ENCODE measurements at regions not wholly inside any gene's neighbourhood (a gene's known extent, or its start where the extent isn't known, plus 50 kb on each side); places are given as distances from the start of the nearest gene placed in this dataset.

DNA sequence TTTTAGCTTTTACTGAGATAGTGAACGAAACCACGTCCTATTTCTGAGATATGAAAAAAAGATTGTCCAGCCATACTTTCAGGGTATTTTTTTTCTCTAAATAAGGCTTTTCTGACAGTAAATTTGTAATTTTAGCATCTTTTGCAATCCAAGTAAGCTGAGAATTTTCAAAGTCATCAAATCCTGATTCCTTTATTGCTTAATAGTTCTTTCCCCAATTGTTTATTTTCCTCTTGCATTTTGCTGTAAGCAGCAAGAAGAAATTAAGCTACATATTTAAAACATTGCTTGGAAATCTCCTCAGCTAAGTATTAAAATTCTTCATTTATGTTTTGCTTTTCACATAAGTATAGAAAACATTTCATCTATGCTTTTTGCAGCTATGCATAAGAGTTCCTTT, 493.3 kb upstream of the CCDC179 start:
- TF ChIP-seq, protein P1, sequence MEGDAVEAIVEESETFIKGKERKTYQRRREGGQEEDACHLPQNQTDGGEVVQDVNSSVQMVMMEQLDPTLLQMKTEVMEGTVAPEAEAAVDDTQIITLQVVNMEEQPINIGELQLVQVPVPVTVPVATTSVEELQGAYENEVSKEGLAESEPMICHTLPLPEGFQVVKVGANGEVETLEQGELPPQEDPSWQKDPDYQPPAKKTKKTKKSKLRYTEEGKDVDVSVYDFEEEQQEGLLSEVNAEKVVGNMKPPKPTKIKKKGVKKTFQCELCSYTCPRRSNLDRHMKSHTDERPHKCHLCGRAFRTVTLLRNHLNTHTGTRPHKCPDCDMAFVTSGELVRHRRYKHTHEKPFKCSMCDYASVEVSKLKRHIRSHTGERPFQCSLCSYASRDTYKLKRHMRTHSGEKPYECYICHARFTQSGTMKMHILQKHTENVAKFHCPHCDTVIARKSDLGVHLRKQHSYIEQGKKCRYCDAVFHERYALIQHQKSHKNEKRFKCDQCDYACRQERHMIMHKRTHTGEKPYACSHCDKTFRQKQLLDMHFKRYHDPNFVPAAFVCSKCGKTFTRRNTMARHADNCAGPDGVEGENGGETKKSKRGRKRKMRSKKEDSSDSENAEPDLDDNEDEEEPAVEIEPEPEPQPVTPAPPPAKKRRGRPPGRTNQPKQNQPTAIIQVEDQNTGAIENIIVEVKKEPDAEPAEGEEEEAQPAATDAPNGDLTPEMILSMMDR (IDR thresholded peaks at IDR 0.05) = no peak
- TF ChIP-seq POLR2A (IDR thresholded peaks at IDR 0.05) = no peak
